Adrenal gland (tissue), 5 donors: ENCODE measurements at regions not wholly inside any gene's neighbourhood (a gene's known extent, or its start where the extent isn't known, plus 50 kb on each side); places are given as distances from the start of the nearest gene placed in this dataset.

Experiments
- POLR2A ChIP-seq, 2 donors: fragments of 450-650 bp; IDR thresholded peaks; one replicate each; pipeline ENCODE4 v1.6.1; 2017; ENCODE audit warnings: antibody characterized with exemption in 2 of 2, mild to moderate bottlenecking in 2 of 2, moderate library complexity in 1 of 2
- TF ChIP-seq, protein P1 (sequence below), 6 experiments: fragments of 450-650 bp in 4 of 6; fragments of 200-600 bp in 2 of 6; sonication (generic) in 1 of 6; IDR thresholded peaks; 1 replicate in 5 of 6; 2 replicates in 1 of 6; pipeline versions ENCODE4 v1.5.1 to v1.8.0; 2016 to 2021; ENCODE audit warnings: antibody characterized with exemption in 6 of 6, mild to moderate bottlenecking in 2 of 6, moderate library complexity in 1 of 6
- donor health status: DM: no; HTN: no; CAD: no.

DNA sequence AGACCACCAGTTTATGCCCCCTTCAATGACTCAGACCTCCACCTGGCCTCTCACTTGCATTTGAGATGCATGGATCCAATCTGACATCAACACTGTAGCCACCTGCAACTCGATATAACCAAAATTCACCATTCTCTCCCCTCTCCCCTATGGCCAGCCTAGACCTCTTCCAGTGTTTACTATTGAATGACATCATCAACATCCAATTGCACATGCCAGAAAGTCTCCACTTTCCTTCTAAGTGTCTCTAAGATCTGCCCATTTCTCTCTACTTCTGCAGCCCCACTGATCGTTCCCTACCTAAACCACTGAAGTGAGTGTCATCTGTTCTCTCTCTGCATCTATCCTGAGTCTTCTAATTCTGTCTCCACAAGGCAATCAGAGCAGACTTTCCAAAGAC is 151.3 kb upstream of the APCDD1 start:
- TF ChIP-seq, protein P1, sequence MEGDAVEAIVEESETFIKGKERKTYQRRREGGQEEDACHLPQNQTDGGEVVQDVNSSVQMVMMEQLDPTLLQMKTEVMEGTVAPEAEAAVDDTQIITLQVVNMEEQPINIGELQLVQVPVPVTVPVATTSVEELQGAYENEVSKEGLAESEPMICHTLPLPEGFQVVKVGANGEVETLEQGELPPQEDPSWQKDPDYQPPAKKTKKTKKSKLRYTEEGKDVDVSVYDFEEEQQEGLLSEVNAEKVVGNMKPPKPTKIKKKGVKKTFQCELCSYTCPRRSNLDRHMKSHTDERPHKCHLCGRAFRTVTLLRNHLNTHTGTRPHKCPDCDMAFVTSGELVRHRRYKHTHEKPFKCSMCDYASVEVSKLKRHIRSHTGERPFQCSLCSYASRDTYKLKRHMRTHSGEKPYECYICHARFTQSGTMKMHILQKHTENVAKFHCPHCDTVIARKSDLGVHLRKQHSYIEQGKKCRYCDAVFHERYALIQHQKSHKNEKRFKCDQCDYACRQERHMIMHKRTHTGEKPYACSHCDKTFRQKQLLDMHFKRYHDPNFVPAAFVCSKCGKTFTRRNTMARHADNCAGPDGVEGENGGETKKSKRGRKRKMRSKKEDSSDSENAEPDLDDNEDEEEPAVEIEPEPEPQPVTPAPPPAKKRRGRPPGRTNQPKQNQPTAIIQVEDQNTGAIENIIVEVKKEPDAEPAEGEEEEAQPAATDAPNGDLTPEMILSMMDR (IDR thresholded peaks at IDR 0.05) = no peak
- TF ChIP-seq POLR2A (IDR thresholded peaks at IDR 0.05) = no peak
